Stimulated activated CD4-positive, alpha-beta T cell treated with anti-CD3 and anti-CD28 coated beads, TNF-alpha, amount 100 ng/mL, for 4 hours (primary cell): ENCODE measurements at regions not wholly inside any gene's neighbourhood (a gene's known extent, or its start where the extent isn't known, plus 50 kb on each side); places are given as distances from the start of the nearest gene placed in this dataset.

Experiments
- DNase-seq, 3 experiments: peaks; one replicate each; pipeline ENCODE4 v3.0.0-alpha.2; 2020; ENCODE audit warnings: low read depth in 3 of 3

DNA sequence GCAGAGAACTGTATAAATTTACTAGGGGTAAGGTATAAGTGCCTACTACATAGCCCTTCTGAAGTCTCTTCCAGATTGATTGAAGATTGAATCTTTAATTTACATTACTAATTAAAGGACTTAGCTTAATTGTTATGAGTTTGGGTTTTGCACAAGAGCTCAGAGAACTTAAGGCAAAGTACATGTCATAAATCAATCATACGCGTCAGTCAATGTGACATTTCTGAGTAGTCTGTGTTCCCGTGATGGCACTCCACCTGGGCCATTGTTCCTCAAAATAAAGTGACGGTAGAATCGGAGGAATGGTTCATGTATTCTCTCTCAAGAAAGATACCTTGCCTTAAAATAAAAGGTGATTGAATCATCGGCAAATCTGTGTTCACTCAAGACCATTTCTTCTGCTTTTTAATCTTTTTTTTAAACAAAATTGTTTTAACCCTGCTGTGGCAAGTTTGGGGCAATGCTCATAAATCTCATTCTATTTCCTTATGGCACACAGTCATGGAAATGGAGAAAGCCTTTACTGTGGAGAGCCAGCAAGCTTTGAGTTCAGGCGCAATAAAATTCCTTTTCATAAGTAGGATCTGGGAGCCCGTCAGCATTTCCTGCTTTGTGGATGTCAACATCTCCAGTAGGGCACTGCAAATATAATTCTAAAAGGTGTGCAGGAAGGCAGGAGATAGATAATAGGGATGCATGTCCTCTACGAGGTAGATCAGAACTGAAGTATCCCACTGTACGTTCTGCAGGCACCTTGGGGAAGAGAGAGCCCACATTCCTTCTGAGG lies 427.4 kb downstream of the GATA3 start:
- no peak for DNase-seq

DNA sequence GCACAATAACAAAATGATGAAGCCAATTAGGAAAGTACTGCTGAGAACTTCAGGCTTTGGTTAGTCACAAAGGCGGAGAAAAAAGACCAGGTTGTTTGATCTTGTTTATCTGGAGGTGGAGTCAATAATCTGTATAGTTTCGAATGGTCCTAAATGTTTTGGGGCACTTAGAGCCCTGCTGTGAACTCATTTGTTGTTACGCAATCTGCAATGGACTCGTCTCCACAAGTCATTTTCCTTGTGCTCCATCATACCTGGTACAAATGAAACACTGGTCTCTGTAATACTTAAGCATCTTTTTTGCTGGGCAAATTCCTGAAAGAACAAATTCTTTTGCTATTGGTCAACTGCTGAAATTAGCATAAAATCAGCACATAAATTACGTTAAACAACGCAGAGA lies 430.5 kb downstream of the GATA3 start:
- no peak for DNase-seq

DNA sequence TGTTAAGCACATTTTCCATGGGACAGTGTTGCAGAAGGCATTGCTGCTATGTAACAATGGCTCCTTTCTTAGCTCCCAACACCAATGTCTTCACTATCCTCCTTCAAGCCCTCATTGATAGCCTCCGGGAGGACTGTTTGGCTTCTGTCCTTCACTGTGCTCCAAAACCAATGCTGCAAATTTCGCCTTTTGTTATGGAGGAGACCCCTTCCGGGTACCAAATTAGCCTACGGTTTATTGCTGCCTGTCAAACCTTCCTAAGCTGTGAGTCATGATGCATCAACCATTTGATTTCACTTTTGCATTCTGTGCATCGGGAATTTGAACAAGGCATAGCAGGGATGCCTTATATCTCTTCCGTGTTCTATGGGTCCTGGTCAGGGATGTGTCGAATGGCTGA lies 432.9 kb downstream of the GATA3 start:
- DNase-seq, result no peak

- DNase-seq, result no peak
These were observed 434.7 kb downstream of the GATA3 start for GRCh38 chr10:8489232-8489631.

DNA sequence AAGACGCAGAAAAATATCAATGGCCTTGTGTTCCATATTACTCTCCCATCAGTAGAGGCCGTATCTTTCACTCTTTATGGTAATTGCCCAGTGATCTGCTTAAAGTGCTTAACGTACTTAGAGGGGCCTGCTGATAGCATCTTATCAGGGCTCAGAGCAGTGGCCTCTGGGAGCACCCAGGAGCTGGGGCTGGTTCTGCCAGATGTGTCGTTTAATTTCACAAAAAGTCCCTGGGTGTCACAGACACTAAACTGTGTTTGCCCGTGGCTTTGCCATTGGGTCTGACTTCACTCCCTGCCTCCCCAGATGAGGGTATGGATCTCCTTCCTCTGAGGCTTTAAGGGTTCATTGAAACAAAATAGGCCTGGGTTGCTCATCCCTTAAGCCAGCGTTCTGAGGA lies 435.3 kb downstream of the GATA3 start:
- DNase-seq, result no peak

DNA sequence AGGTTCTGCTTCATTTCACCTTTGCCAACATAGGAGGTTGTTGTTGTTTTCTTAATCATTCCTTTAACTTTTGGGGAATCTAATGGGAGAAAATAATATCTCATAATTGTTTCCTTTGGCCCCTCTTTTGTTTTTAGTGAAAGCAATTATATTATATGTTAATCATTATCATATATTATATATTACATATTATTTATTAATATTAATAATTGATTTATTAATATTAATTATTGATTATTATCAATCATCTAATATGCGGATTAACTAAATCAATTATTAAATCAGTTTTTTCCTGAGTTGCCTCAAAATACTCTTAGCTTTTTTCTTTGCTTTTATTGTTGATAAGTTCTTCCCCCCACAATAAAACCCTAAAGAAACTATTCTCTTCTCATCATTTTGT lies 443.8 kb downstream of the GATA3 start:
- DNase-seq, result no peak

- no peak for DNase-seq
These were observed 444.4 kb downstream of the GATA3 start for GRCh38 chr10:8498881-8499280.

GRCh38 chr10:8499312-8499711 lies 444.8 kb downstream of the GATA3 start:
- no peak for DNase-seq

GRCh38 chr10:8499752-8500390 lies 445.4 kb downstream of the GATA3 start:
- no peak for DNase-seq

DNA sequence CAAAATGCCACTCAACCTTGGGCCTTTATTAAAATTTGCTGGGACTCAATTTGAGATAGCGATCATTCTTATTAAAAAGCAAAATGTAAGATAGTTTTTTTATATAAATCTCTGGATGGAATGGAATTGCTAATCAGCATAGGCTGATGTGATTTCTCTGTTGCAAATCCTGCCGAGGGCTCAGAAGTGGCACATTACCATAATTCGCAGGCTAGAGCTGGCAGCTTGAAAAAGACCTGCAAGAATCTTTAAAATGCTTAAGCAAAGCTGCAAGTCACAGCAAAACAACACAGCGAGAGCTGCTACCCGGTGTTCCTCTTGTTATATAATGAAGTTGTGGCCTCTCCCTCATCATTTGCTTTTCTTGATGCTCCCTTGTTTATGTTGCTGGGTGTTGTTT lies 448.1 kb downstream of the GATA3 start:
- DNase-seq, result no peak

DNA sequence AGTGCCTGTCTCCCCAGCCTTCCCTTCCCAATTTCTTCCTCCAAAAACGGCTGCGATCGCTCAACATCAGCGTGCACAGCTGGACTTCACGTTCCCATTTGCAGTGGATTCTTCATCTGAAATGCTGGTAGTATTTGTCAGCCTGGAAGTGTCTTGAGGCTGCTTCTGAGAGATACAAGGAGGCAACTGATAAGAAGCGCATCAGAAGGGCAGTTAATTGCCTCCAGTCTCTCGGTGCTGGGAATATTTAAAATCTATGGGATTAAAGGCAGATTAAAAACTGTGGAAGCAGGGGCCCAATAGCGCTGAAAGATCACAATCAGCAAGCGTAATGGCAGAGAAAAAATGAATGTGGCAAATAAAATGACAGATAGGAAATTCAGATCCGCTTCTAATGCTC lies 450.0 kb downstream of the GATA3 start:
- DNase-seq, result no peak

DNA sequence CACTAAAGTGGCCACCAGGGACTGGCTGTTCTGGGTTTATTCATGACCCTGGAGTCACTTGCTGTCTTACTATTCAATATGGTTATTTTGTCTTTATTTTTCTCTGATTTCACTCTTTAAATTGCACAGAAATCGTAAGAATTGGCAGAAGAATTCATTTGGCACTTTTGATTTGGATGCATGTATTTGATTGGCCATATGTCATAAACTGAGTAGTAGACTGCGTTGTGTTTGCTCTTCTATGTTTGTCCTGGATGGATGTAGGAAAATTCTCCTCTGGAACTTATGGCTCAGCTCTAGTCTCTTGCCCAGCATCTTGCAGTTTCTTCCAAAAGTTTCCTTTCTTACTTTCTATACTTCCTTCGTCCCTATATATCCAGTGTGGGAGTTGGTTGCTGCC lies 452.7 kb downstream of the GATA3 start:
- no peak for DNase-seq

GRCh38 chr10:8508882-8509281 lies 454.4 kb downstream of the GATA3 start:
- no peak for DNase-seq

- DNase-seq, result no peak
These were observed 456.0 kb downstream of the GATA3 start for GRCh38 chr10:8510471-8510870.

- no peak for DNase-seq
These were observed 456.5 kb downstream of the GATA3 start for GRCh38 chr10:8511026-8511425.

DNA sequence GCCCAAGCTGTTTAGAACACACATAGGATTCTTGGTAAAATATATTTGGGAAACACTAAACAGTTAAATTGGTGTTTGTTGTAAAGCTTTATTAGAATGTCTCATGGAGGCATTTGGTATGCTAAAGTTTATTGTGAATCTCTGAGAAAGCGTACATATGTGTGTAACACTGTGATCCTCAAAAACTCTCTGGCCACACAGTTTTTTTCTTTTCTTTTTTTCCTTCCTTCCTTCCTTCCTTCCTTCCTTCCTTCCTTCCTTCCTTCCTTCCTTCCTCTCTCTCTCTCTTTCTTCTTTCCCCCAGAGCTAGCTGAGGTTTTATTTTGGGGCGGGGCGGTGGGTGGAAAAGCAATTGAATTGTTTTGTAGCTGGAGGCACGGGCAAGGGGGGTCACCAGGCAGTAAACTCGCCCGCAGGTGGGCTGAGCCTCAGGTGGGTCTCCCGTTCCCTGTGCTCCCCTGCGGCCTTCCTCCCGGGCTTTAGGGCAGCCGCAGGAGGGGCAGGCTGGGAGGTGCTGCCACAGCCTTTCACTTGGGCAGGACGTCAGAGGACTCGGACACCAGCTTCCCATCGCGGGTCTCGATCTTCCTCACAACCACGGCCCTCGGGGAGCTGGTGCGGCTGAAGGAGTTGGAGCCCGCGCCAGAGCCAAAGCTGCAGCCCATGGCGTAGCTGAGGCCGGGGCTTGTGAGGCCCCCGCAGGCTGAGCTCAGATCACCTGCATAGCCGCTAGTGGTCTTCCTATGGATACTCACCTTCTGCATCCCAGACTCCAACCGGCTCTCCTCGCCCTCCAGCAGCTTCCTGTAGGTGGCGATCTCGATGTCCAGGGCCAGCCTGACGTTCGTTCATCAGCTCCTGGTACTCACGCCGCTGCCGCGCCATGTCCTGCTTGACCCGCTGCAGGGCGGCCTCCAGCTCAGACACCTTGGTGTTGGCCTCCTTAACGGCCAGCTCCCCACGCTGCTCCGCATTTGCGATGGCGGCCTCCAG lies 459.0 kb downstream of the GATA3 start:
- no peak for DNase-seq

- DNase-seq, result no peak
These were observed 465.9 kb downstream of the GATA3 start for GRCh38 chr10:8520382-8520781.

DNA sequence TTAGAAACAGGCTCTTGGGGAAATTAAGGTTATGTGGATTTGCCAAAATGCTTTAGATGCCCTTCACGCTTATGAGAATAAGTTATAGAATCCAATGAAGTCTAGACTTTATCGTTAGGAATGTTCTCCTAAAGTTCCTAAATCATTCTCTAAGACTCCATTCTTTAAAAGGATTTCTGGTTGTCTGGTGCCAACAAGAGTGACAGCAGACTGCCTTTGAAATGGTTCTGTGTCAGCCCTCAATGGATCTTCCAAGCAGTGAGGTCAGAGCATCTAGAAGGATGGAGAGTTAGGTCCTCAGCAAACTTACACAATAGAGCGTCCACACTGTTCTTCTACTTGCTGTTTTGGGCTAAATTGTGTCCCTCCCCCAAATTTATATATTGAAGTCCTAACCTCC lies 473.3 kb downstream of the GATA3 start:
- no peak for DNase-seq

DNA sequence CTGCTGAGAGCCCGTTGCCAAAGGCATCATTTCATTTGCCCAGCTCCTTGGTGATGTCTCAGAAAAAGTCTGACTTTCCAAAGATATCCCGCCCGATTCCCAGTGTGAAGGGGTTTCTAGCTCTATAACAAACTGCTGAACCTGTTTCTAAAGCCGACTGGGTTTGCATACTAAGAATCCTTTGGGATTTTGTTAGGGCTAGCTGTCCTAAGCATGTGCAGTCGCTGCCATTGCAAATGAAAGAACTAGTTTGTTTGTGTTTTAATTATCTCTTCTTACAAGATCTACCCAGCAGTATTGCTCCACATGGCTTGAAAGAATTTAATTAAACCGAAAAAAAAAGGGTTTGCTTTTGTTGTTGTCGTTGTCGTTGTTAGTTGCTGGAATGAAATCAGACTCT lies 476.6 kb downstream of the GATA3 start:
- DNase-seq, result no peak

DNA sequence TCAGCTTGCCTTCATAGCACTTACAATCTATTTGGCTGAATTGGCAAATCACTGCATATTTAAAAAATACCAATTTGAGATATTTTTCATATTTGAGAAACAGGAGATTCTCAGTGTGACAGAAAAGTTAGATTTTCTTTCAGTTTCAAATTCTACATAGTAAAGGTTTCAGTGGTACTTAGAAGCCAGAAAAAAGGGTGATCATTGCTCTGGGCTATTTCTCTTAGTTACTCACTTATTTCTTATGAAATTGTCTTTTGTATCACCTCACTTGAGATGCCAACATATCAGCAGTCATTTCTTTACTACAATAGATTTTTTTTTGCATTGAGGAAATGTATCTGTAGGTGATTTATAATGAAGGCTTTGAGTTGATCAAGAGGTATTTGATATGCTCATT lies 478.2 kb downstream of the GATA3 start:
- DNase-seq, result no peak

DNA sequence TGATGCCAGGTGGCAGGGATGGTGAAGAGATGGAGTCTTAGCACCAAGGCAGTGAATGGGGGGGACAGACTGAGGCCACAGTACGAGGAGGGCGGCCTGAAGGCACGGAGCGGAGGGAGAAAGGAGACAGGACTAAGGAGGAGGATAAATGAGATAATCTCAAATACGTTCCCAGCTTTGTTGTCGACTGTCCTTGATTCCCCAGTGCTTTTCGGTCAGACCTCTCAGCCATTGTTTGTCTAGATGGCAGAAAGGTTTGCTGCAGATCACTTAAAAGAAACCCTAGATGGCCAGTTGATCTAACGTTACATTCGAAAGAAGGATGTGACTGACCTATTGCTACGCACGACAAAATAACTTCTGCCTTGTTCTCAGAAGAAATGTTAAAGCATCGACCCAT lies 479.0 kb downstream of the GATA3 start:
- DNase-seq, result no peak

GRCh38 chr10:8534096-8534495 lies 479.6 kb downstream of the GATA3 start:
- no peak for DNase-seq
